ENCODE measurements at regions not wholly inside any gene's neighbourhood (a gene's known extent, or its start where the extent isn't known, plus 50 kb on each side); places are given as distances from the start of the nearest gene placed in this dataset.

DNA sequence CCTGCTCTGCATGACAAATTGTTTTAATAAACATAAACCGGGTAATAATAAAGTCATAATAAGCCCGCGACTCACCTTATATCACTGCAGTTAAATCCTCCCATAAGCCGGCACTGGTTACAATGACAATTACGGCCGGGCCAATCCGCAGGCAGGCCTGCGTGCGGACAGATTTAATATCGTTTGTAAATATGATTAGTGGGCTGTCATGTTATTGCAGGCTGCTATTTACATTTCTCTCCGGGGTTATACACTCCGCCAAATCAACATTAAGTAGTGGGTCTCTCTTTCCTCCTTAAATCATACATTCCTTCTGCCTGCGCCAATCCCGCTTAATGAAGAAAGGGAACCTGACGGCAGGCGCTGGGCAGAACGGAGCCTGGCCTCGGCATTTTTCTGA, 51.8 kb upstream of the LMO1 start:
- Histone ChIP-seq H3K23me2 (ENCODE audit: low read depth, low read length) (no peaks in the 10 kb centered on the region), H2BK12ac (ENCODE audit: low read depth, low read length) (no peak overlapping the region), H2BK15ac (ENCODE audit: low read length) (no peak overlapping the region), H3K18ac (ENCODE audit: extremely low read depth, low read length) (no peak overlapping the region), H3K14ac (ENCODE audit: insufficient read length) (no peak overlapping the region), H3K27ac (ENCODE audit: low read depth, low read length) (no peak overlapping the region), H3K9ac (replicated peaks in 1 of 4; ENCODE audit: extremely low read depth in 1 of 4, low read depth in 3 of 4, low read length in 3 of 4) (no peak overlapping the region), H2AK5ac (ENCODE audit: low read depth, low read length) (no peak overlapping the region), H2BK120ac (replicated peaks; ENCODE audit: low read depth, low read length) (no peak overlapping the region), H3K9me3 (ENCODE audit: insufficient read depth in 2 of 2, low read depth in 1 of 2, low read length in 1 of 2) (no peaks in the 10 kb centered on the region), H2BK5ac (ENCODE audit: low read depth, low read length) (no peak overlapping the region), H3K36me3 (ENCODE audit: control insufficient read depth in 2 of 4, insufficient read depth in 4 of 4, low read length in 3 of 4) (no peaks in the 10 kb centered on the region), H4K20me1 (replicated peaks in 1 of 2; ENCODE audit: control insufficient read depth in 1 of 2, insufficient read depth in 2 of 2, low read length in 2 of 2) (no peaks in the 10 kb centered on the region), H2BK20ac (ENCODE audit: low read length) (no peak overlapping the region), H3K4ac (replicated peaks; ENCODE audit: insufficient read length, low read depth, low read length) (no peak overlapping the region), H4K5ac (ENCODE audit: insufficient read length, low read depth, low read length) (no peak overlapping the region), H2AFZ (ENCODE audit: low read length) (no peak overlapping the region), H4K91ac (replicated peaks; ENCODE audit: insufficient read length, low read length) (no peak overlapping the region), H3K79me2 (ENCODE audit: control insufficient read depth in 1 of 2, insufficient read depth in 2 of 2, low read length in 2 of 2) (no peaks in the 10 kb centered on the region), H3K4me1 (replicated peaks in 1 of 4; ENCODE audit: control insufficient read depth in 3 of 4, insufficient read depth in 4 of 4, low read length in 3 of 4) (peaks cover 0 to 7% (median 3%) of the 10 kb centered on the region in 4 experiments; a peak in 2 of 7 replicates), H3K27me3 (replicated peaks in 1 of 4; ENCODE audit: control insufficient read depth in 3 of 4, extremely low read depth in 1 of 4, insufficient read depth in 3 of 4, low read length in 3 of 4) (peaks cover 0 to 3% (median 0%) of the 10 kb centered on the region in 4 experiments; a peak in 2 of 7 replicates), H4K8ac (ENCODE audit: extremely low read depth, insufficient read depth, low read length) (no peak overlapping the region), H3K79me1 (ENCODE audit: low read depth, low read length) (no peaks in the 10 kb centered on the region), H3K4me3 (ENCODE audit: extremely low read depth in 1 of 4, insufficient read depth in 2 of 4, low read depth in 3 of 4, low read length in 4 of 4) (no peak overlapping the region), H3K4me2 (ENCODE audit: insufficient read depth in 1 of 2, low read depth in 2 of 2, low read length in 2 of 2) (no peak overlapping the region), H3K23ac (ENCODE audit: insufficient read length) (no peak overlapping the region), H3K56ac (replicated peaks; ENCODE audit: insufficient read length, low read depth, low read length) (no peak overlapping the region)
- no peak for DNase-seq (ENCODE audit: low read depth in 1 of 2, low spot score in 2 of 2)
- ChIA-PET CTCF (ENCODE audit: partially characterized antibody) (interaction anchor here (1.0 to 11.2 kb wide), 8 partner anchors 10 to 251 kb away, joined by 3 to 110 read pairs (median 9); partner anchors contain the start of gene LMO1), POLR2A (ENCODE audit: partially characterized antibody) (interaction anchor here (0.6 kb wide), 1 partner anchor 426 kb away, joined by 3 read pairs; no protein-coding TSS in a partner anchor)
- no peak for FAIRE-seq
- TF ChIP-seq RXRA (IDR thresholded peaks at IDR 0.05; ENCODE audit: insufficient read depth, low read depth, low read length) (no peak), KDM4A (IDR thresholded peaks at IDR 0.05; ENCODE audit: low read depth, low read length, severe bottlenecking) (no peak), SIX5 (IDR thresholded peaks at IDR 0.05; ENCODE audit: low read depth, low read length) (no peak), JUND (IDR thresholded peaks at IDR 0.05; ENCODE audit: low read length) (no peak), POLR2A (IDR thresholded peaks at IDR 0.05; ENCODE audit: control extremely low read depth in 1 of 2, low read depth in 2 of 2, low read length in 2 of 2) (no peak), HDAC6 (IDR thresholded peaks at IDR 0.05; ENCODE audit: low read depth, low read length) (no peak)
- WGBS, 2 experiments (ENCODE audit: extremely low coverage in 1 of 2, insufficient coverage in 1 of 2, insufficient read length in 1 of 2, insufficient replicate concordance in 2 of 2, low coverage in 1 of 2, low lambda C conversion rate in 2 of 2, missing lambda C conversion rate in 1 of 2) = 95% methylated on average over 18 of the region's 18 CpGs; no CpG with 5 or more reads in 1 of the 2 experiments

All from H1 (cell line).